ENCODE measurements at regions not wholly inside any gene's neighbourhood (a gene's known extent, or its start where the extent isn't known, plus 50 kb on each side); places are given as distances from the start of the nearest gene placed in this dataset.
"Not testable (repeated sequence)": the region's sequence is repeated elsewhere in the genome, so short reads cannot be mapped to it uniquely, and the experiment has no call there.

DNA sequence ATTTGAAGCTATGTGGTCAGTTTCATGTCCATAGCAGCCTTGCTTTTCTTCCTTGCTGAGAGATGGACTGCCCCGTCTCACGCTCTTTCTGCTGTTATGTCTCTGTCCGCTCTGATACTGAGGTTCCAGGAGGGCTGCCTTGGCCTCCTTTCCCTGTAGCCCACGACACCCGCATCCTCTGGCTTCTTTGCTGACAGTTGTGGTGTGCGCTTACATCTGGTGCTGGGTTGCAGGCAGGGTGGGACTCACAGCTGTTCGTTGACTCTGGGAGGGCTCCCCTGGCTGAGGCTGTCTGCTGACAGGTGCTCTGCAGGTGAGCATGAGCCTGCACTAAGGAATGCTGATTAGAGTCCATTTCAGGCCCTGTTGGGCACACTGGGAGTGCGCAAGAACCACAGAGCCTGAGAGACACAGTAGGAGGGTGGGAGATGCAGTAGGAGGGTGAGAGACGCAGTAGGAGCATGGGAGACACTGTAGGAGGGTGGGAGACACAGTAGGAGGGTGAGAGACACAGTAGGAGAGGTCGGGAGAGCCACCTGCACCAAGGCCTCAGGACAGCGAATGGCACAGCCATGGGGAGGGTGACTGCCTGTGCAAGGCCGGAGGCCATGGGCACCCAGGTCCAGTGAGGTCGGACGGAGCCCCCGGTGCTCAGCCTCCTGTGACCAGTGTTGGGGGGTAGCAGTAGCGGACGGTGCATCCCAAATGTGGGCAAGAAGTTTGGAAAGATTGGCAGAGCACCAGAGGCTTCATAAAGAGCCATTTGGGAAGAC lies 71.5 kb downstream of the NPIPB11 start:
- DNase-seq (ENCODE audit: low read depth); in situ Hi-C loops (cut with HindIII; ENCODE audit: low pct_unique_long_range_greater_than_20kb, low sequenced_read_pairs): not testable (repeated sequence)

DNA sequence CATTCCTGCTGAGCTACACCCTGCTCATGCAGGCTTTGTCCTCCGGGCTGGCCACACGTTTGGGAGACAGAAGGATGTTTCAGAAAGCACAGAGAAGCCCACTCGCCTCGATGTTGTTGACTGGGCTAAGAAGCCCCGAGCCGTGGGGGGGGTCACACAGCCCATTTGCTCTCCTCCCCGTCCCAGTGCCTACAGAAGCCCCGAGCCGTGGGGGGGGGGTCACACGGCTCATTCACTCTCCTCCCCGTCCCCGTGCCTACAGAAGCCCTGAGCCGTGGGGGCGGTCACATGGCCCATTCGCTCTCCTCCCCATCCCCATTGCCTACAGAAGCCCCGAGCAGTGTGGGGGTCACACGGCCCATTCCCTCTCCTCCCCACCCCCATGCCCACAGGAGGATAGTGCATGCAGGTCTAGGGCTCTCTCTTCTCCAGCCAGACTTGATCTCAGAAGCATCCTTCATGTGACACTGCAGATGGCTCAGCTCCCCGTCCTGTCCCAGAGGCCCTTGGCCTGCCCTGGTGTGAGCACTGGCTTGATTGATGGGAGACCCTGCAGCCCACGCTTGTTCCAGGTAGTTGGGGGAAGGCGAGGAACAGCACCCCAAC lies 72.9 kb downstream of the NPIPB11 start:
- in situ Hi-C loops (cut with HindIII; ENCODE audit: low pct_unique_long_range_greater_than_20kb, low sequenced_read_pairs); DNase-seq (ENCODE audit: low read depth): not testable (repeated sequence)

DNA sequence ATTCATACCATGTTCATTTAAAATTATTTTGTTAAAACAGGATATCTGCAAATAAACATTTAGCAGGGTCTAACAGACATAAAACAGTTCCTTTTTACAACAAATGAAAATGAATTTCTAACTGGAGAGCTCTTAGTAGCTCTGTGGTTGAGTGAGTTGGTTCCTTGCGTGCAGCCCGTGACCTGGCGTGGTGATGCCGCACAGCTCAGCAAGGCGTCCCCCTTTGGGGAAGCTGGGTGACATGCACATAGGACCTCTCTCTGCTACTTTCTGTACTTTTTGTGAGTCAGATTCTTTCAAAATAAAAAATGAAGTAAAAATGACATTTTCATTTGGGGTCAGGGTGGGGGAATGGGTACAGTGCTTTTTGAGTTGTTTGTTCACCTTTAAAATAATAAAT lies 75.9 kb downstream of the NPIPB11 start:
- in situ Hi-C loops (cut with HindIII; ENCODE audit: low pct_unique_long_range_greater_than_20kb, low sequenced_read_pairs); DNase-seq (ENCODE audit: low read depth): not testable (repeated sequence)

DNA sequence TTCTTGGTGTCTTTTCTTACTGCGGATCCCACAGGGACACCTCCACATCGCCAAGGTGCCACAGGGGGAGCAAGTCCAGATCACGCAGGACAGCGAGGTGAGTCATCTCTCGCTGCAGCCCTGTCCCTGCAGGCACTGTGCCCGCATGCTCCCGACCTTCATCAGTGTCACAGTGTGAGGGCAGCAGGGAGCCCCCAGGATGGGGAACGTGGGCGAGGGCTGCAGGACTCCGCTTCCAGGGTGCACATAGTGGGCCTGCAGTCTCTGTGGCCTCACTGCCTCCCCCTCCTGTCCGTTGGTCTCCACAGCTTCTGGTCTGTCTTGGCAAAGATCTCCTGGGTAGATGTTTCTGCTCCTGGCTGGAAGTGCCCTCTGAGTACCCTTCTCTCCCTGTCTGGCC lies 78.0 kb downstream of the NPIPB11 start:
- DNase-seq (ENCODE audit: low read depth); in situ Hi-C loops (cut with HindIII; ENCODE audit: low pct_unique_long_range_greater_than_20kb, low sequenced_read_pairs): not testable (repeated sequence)

DNA sequence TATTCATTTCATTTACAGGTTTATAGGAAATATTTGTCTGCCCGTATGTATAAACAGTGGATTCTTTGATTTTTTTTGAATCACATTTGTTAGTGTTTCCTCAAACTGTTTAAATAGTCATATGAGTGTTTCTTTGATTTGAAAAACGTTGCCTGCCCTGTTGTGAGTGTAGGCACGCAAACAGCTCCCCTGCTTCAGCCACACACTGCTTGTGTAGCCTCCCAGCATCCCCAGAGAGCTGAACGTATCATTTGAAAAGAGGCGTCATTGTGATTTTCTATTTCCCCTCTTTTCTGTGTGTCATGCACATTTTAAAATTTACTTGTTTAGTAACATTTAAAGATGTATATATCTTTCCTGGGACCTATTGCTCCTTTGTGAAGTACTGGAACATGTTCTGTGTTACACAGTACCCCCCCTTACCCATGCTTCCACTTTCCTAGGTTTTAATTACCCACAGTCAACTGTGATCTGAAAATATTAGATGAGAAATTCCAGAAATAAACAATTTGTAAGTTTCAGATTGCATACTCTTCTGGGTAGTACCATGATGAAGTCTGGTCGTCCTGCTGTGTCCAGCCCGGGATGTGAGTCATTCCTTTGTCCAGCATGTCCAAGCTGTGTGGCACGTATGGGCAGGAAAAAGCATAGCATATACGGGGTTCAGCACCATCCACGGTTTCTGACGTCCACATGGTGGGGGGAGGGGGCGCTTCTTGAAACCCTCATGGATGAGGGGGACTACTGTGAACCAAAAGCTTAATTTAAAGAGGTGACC lies 78.7 kb downstream of the NPIPB11 start:
- in situ Hi-C loops (cut with HindIII; ENCODE audit: low pct_unique_long_range_greater_than_20kb, low sequenced_read_pairs); DNase-seq (ENCODE audit: low read depth): not testable (repeated sequence)

DNA sequence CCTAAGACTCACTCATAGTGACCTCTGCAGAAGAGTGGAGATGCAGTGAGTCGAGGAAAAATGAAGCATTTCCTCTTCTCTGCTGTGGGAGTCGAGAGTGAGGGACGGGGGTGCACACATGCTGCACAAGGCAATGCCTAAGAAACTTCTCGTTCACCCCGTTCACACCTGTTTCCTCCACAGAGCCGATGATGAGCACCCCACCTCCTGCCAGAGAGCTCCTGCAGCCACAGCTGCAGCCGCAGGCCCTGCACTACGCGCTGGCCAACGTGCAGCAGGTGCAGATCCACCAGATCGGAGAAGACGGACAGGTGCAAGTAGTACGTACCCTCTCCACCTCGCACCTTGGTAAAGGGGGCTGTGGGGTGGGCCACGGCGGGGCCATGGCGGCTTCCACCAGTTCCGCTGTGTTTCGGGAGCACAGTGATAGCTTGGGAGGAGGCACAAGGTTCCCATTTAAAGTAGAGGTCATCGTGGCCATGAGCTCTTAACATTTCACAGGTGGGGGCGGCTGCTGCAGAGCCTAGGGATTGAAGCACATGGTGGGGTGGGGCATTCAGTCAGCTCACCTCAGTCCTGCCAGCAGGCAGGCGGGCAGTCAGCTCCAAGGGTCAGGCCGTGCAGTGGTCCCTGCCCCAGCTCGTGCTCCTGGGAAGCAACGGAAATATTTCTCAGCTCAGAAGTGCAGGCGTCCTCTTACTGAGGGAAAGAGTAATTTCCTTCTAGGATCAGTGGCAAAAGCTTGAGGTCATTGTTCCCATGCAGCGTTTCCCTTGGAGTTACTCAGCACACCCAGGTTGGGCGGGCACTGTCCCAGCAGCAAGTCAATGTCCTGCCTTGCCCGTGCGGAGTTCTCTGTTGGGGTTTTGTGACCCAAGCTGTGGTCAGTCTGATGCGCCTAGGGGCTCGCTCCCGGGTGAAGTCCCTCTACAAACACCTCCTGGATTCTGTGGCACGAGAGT lies 80.1 kb downstream of the NPIPB11 start:
- in situ Hi-C loops (cut with HindIII; ENCODE audit: low pct_unique_long_range_greater_than_20kb, low sequenced_read_pairs); DNase-seq (ENCODE audit: low read depth): not testable (repeated sequence)

DNA sequence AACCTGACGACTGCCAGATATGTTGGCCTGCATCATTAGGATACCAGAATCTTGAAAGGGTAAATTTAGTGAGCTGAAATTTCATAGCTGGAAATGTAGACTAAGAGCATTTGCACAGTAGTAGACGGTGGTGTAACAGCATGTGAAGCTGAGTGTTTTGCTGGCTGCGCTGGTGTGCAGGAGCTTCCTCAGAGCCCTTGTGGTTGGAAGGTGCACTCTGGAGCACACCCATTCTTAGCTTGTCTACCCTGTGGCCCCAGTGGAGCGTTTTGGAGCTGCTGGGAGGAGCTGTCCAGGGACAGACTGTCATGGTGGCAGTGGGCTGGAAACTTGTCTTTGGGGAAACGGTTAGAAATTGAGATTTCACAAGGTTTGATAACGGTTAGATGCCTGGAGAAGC lies 82.8 kb downstream of the NPIPB11 start:
- DNase-seq (ENCODE audit: low read depth); in situ Hi-C loops (cut with HindIII; ENCODE audit: low pct_unique_long_range_greater_than_20kb, low sequenced_read_pairs): not testable (repeated sequence)

DNA sequence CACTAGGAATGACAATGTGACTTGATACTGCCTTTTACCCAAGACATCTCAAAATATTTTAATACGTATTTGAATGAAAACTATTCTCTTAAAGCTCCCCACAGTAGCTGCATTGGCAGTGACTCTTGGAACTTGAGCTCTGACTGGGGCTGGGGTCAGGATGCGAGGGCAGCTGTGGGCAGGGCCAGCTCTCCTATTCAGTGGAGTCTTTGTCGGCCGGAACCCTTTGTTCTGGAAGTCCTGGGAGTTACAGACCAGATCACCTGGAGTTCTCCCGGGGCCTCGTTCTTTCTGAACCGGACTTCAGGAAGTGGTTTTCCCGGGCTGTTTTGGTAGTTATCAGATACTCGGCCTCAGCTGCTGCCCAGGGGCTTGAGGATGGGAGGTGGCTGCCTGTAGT lies 84.9 kb downstream of the NPIPB11 start:
- in situ Hi-C loops (cut with HindIII; ENCODE audit: low pct_unique_long_range_greater_than_20kb, low sequenced_read_pairs), result no loop called here
- no peak for DNase-seq (ENCODE audit: low read depth)

DNA sequence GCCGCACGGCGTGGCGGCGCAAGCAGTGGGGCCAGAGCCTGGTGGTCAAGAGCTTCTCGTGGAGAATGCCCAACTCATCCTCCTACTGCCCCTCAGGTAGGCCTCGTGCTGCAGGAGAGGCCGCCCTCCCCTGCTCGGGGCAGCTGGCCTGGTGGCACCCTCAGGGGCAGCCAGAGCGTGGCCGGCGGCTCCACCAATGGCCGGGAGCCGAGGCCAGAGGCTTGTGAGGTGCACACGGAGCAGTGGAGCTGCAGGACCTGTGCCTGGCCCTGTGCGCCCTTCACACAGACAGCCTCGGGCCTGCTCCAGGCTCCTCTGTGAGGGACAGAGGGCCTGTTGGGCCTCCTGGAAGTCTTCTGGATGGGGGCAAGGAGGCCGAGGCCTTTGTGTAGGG lies 85.5 kb downstream of the NPIPB11 start:
- in situ Hi-C loops (cut with HindIII; ENCODE audit: low pct_unique_long_range_greater_than_20kb, low sequenced_read_pairs), result no loop called here
- no peak for DNase-seq (ENCODE audit: low read depth)

DNA sequence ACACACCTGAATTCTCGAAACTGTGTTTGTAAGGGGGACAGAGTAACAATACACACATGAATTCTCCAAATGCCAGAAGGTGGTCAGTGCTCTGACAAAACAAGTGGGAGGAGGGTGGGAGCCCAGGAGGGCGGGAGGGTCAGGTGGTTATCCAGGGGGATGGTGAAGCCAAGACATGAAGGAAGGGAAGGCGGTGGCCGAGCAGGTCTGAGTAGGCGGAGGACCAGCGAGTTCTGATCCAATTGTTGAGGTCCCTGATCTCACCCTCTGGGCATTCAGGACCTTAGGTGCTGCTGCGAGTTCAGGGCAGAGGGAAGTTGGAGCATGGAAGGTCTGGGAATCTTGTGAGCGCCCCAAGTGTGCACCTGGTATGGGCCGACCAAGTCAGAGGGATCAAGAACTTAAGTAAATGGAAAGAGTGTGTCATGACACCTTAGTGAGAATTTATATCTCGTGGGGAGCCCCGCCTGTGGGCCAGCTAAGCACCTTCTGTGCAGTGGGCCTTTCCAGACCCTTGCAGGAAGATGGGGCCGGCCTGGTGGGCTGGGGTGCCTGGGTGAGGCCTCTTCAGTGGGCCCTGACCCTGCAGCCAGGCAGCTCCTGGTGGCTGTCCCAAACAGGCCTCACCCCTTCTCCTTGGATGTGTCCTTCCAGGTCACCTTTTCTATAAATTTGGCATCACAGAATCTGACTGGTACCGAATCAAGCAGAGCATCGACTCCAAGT lies 86.1 kb downstream of the NPIPB11 start:
- no peak for DNase-seq (ENCODE audit: low read depth)
- in situ Hi-C loops (cut with HindIII; ENCODE audit: low pct_unique_long_range_greater_than_20kb, low sequenced_read_pairs), result no loop called here

DNA sequence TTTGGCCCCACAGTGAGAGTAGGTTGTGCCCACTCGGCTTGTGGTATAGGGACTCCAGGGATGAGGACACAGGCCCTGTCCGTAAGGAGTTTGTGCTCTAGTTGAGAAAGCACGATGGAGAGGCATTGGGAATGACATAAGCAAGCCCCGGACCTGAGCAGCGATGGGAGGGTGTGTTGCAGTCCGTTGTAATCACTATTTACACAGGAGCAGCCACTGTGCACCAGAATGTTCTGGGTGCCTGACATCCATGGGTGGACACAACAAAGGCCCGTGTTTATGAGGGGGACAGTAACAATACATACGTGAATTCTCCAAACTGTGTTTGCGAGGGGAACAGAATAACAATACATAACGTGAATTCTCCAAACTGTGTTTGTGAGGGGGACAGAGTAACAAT lies 86.8 kb downstream of the NPIPB11 start:
- in situ Hi-C loops (cut with HindIII; ENCODE audit: low pct_unique_long_range_greater_than_20kb, low sequenced_read_pairs), result no loop called here

DNA sequence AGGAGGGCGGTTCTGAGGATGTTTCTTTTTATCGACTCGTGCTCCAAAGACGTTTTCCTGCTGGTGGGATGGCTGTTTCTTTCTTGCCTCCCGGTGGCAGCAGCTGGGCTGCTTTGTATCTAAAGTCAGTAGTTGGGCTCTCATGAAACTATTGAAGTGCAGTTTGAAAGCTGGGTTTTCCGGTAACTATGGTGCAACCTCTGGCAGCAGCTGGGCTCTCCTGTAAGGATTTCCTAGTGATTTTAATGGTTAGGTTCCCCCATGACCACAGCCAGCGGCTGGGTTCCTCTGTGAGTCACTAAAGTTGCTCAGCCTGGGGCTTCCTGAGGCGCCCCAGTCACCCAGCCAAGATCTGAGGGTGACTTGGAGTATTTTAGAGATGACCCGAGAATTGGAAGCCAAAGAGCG lies 87.9 kb downstream of the NPIPB11 start:
- not testable (repeated sequence) for DNase-seq (ENCODE audit: low read depth)

More for the DNA sequence above, 86.8 kb downstream of the NPIPB11 start:
- DNase-seq (ENCODE audit: low read depth), result no peak

DNA sequence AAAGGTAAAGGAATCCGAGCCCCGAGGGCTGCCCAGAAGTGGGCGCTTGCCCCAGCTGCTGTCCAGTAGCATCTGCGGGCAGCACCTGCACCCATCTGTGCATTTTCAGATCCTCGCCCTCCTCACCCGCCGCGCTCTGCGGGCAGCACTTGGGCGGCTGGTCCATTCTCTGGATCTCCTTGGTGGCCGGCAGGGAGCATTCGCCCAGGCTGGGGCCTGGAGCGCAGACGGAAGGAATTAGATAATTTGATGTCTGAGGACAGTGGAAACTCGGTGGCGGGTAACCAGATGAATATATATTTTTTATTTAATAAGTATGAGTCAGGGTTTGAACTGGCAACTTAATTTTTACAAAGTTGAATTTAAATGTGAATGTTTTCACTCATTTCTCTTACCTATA lies 88.5 kb downstream of the NPIPB11 start:
- DNase-seq (ENCODE audit: low read depth), result no peak
- in situ Hi-C loops (cut with HindIII; ENCODE audit: low pct_unique_long_range_greater_than_20kb, low sequenced_read_pairs), result no loop called here

More for the DNA sequence above, 87.9 kb downstream of the NPIPB11 start:
- in situ Hi-C loops (cut with HindIII; ENCODE audit: low pct_unique_long_range_greater_than_20kb, low sequenced_read_pairs), result not testable (repeated sequence)

DNA sequence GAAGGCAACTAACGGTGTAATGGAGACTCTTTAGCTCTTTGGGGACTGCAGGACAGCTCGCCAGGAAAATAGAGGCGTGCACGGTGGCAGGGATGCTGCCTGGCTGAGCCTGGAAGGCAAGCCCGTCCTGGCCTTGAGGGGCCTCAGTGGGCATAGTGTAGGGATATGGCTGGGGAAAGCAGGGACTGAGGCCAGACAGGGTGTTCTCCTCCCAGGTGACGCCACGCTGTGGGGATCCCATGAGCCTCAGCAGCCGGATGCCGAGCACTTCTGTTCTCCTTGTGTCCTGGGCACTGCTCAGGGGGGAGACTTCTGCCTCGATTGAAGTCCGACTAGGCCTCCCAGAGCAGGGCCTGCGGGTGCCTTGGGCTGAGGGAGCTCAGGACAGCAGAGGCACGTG lies 89.2 kb downstream of the NPIPB11 start:
- DNase-seq (ENCODE audit: low read depth), result no peak

DNA sequence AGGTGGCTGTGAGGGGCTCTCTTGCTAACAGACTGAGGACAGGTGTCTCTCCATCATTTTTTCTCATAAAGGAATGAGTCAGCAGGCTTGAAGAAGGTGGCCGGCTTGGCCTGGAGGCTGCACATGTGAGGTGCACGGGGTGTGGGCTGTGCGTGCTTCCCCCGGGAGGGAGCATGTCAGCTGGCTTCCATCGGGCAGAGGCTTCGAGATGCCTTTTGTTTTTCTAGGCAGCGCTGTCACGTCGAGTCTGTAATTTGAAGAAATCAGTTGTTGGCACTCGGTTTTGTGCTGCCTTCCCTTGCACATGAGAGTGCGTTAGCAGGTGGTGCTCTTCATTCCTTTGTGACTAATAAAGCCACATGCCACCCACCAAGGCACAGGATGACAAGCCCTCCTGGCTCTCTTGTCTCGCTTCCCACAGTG lies 89.7 kb downstream of the NPIPB11 start:
- in situ Hi-C loops (cut with HindIII; ENCODE audit: low pct_unique_long_range_greater_than_20kb, low sequenced_read_pairs), result no loop called here
- no peak for DNase-seq (ENCODE audit: low read depth)

More for the DNA sequence above, 89.2 kb downstream of the NPIPB11 start:
- in situ Hi-C loops (cut with HindIII; ENCODE audit: low pct_unique_long_range_greater_than_20kb, low sequenced_read_pairs), result no loop called here

DNA sequence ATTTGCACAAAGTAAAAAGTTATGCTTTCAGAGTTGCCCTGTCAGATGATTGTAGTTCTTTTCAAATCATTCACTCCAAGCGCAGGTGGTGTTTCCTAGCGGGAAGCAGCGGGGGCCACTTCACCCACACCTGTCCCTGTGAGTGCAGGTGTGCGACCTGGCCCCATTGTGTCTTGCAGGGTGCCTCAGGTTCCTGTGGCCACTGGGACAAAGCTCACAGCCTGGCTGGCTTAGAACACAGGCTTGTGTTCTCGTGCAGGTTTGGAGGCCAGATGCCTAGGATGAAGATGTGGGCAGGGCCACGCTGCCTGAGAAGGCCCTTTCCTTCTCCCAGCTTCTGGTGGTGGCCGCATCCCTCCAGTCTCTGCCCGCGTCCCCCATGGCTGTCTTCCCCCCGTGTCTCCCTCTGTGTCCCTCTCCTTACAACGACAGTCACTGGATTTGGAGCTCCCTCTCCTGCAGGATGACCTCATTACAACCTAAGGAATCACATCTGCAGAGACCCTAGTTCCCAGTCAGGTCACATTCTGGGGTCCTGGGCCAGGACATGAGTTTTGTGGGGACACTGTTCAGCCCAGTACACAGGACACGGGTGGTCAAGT lies 90.5 kb downstream of the NPIPB11 start:
- peak; percentile 20 for DNase-seq (ENCODE audit: low read depth)
- in situ Hi-C loops (cut with HindIII; ENCODE audit: low pct_unique_long_range_greater_than_20kb, low sequenced_read_pairs), result no loop called here

DNA sequence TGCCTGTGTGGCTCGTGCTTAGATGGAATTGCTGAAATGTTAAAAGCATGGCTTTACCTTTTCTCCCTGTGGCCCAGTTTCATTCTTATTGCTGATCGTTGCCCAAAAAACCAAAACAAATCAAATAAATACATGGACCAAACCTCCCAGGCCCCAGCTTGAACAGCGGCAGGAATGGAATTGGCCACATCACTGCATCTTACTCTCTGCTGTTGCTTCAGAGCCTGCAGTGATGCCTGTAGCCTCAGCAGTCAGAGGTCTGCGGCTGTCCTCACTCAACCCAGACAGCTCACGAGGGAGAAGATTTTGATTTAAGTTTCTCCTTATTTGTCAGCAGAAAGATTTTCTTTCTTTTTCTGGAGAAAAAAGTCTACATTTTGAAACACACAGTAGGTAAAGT lies 91.5 kb downstream of the NPIPB11 start:
- in situ Hi-C loops (cut with HindIII; ENCODE audit: low pct_unique_long_range_greater_than_20kb, low sequenced_read_pairs), result no loop called here
- DNase-seq (ENCODE audit: low read depth), result no peak

Measured in Caki2 (cell line).